ENCODE measurements at regions not wholly inside any gene's neighbourhood (a gene's known extent, or its start where the extent isn't known, plus 50 kb on each side); places are given as distances from the start of the nearest gene placed in this dataset.
"Not testable (repeated sequence)": the region's sequence is repeated elsewhere in the genome, so short reads cannot be mapped to it uniquely, and the experiment has no call there.

- no peak for DNase-seq
Observed at GRCh38 chr6:137545073-137545472, 50.9 kb upstream of the OLIG3 start.

GRCh38 chr6:137547186-137547585 is 53.0 kb upstream of the OLIG3 start:
- no peak for DNase-seq

GRCh38 chr6:137547601-137548000 is 53.4 kb upstream of the OLIG3 start:
- no peak for DNase-seq

- DNase-seq: no peak
Observed at GRCh38 chr6:137549106-137549505, 54.9 kb upstream of the OLIG3 start.

- no peak for DNase-seq
Observed at GRCh38 chr6:137550535-137550934, 56.3 kb upstream of the OLIG3 start.

- DNase-seq: no peak
Observed at GRCh38 chr6:137552146-137552545, 58.0 kb upstream of the OLIG3 start.

- no peak for DNase-seq
Observed at GRCh38 chr6:137552809-137553208, 58.6 kb upstream of the OLIG3 start.

GRCh38 chr6:137559521-137560183 is 65.5 kb upstream of the OLIG3 start:
- peak; percentile 30 for DNase-seq

GRCh38 chr6:137560184-137560563 is 66.0 kb upstream of the OLIG3 start:
- no peak for DNase-seq

- DNase-seq: no peak
Observed at GRCh38 chr6:137568067-137568466, 73.9 kb upstream of the OLIG3 start.

GRCh38 chr6:137570393-137570792 is 76.2 kb upstream of the OLIG3 start:
- no peak for DNase-seq

GRCh38 chr6:137571854-137572253 is 77.7 kb upstream of the OLIG3 start:
- peak; percentile 59 for DNase-seq

- no peak for DNase-seq
Observed at GRCh38 chr6:137573739-137574138, 79.5 kb upstream of the OLIG3 start.

- DNase-seq: no peak
Observed at GRCh38 chr6:137579612-137580011, 85.4 kb upstream of the OLIG3 start.

- no peak for DNase-seq
Observed at GRCh38 chr6:137581019-137581707, 87.0 kb upstream of the OLIG3 start.

GRCh38 chr6:137583519-137583918 is 89.3 kb upstream of the OLIG3 start:
- DNase-seq: not testable (repeated sequence)

GRCh38 chr6:137588472-137588871 is 94.3 kb upstream of the OLIG3 start:
- no peak for DNase-seq

- peak; percentile 47 for DNase-seq
Observed at GRCh38 chr6:137589067-137589848, 95.1 kb upstream of the OLIG3 start.

- no peak for DNase-seq
Observed at GRCh38 chr6:137590684-137591083, 96.5 kb upstream of the OLIG3 start.

- DNase-seq: no peak
Observed at GRCh38 chr6:137601471-137601870, 107.3 kb upstream of the OLIG3 start.

- DNase-seq: no peak
Observed at GRCh38 chr6:137602313-137603197, 108.4 kb upstream of the OLIG3 start.

- DNase-seq: no peak
Observed at GRCh38 chr6:137610702-137611101, 116.5 kb upstream of the OLIG3 start.

- no peak for DNase-seq
Observed at GRCh38 chr6:137623293-137623692, 129.1 kb upstream of the OLIG3 start.

All from activated gamma-delta T cell treated with Interleukin-2 at 50 U/mL for 16 hours (primary cell).